VCaP (cell line): ENCODE measurements at regions not wholly inside any gene's neighbourhood (a gene's known extent, or its start where the extent isn't known, plus 50 kb on each side); places are given as distances from the start of the nearest gene placed in this dataset.

Source experiments
- H3K27ac ChIP-seq: fragments of 450-650 bp; 2 replicates; pipeline ENCODE4 v1.5.1; 2017
- TF ChIP-seq, protein P1 (sequence below): fragments of 450-650 bp; conservative IDR thresholded peaks from 2 replicates; pipeline ENCODE4 v1.5.1; 2017; ENCODE audit warnings: mild to moderate bottlenecking, moderate library complexity

DNA sequence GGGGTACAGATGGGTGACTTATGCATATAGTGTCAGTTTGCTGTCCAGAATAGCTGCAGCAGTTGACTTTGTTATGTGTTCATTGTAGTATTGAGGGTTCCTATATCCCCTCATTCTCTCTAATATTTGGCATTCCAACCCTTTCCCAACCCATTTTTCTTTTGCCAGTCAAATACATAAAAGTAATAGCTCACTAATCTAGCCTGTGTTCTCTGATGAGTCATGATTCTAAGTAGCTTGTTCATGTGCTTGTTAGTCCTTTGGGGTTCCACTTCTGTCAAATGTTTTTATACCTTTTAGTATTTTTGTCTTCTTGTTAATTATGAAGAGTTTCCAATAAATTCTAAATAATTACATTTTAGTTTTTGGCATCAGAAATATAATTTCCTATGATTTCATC, 99.2 kb upstream of the MROH9 start:
- no peak overlapping the region for H3K27ac ChIP-seq
- TF ChIP-seq, protein P1, sequence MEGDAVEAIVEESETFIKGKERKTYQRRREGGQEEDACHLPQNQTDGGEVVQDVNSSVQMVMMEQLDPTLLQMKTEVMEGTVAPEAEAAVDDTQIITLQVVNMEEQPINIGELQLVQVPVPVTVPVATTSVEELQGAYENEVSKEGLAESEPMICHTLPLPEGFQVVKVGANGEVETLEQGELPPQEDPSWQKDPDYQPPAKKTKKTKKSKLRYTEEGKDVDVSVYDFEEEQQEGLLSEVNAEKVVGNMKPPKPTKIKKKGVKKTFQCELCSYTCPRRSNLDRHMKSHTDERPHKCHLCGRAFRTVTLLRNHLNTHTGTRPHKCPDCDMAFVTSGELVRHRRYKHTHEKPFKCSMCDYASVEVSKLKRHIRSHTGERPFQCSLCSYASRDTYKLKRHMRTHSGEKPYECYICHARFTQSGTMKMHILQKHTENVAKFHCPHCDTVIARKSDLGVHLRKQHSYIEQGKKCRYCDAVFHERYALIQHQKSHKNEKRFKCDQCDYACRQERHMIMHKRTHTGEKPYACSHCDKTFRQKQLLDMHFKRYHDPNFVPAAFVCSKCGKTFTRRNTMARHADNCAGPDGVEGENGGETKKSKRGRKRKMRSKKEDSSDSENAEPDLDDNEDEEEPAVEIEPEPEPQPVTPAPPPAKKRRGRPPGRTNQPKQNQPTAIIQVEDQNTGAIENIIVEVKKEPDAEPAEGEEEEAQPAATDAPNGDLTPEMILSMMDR: no peak

DNA sequence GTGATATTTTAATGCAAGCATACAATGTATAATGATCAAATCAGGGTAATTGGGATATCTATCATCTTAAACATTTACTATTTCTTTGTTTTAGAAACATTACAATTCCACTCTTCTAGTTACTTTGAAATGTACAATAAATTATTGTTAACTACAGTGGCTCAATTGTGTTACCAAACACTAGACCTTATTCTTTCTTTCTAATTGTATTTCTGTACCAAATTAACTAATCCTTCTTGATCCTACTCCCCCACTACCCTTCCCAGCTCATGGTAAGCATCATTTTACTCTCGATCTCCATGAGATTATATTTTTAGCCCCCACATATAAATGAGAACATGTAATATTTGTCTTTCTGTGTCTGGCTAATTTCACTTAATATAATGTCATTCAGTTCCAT, 95.0 kb upstream of the MROH9 start:
- TF ChIP-seq, protein P1: no peak
- H3K27ac ChIP-seq: no peak overlapping the region

DNA sequence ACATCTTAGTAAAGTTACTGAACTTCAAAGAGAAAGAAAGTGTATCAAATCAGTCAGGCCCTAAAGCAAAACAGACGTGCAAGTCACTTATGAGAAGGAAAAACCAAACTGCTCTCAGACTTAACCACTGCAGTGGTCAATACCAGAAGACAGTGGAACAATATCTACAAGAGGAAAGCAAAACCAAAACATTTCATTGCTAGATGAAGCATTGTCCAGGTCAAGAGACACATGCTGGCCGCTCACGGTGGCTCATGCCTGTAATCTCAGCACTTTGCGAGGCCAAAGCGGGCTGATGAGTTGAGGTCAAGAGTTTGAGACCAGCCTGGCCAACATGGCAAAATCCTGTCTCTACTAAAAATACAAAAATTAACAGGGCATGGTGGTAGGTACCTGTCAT, 82.0 kb upstream of the MROH9 start:
- H3K27ac ChIP-seq: no peak overlapping the region
- TF ChIP-seq, protein P1: no peak

DNA sequence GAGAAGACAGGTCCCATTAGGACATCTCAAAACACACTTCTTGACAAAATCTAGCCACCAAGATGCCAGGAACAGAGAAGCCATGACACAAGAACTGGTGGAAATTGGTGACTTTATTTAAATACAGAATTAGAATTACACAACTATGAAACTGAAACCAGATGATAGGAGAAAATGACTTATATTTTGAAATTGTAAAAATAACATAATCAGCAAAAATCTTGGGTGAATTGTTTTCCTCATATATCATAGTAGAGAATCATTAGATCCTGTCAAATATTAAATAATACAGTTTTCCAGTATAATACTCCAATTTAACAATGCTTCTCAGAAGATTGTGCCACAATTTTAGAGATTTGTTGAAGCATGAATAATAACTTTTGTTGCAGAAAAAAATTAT, 81.5 kb upstream of the MROH9 start:
- H3K27ac ChIP-seq: no peak overlapping the region
- TF ChIP-seq, protein P1: no peak

DNA sequence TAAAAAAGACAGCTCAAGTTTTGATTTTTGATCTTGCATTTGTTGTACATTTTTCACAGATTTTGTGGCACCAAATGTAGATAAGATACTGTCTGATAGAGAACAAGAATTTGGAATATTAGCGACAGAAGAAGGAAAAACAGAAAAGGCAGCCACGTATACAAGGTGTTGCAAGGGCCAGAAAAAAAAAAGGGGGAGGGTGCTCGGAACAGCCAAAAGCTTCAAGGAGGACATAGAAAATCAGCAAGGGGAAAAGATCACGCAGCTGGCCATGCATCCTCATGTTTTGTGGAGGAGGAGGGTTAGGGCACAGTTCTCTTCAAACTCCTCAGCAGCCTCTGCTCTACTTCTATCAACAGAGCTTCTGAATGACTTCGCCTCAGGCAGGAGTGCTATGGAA, 80.7 kb upstream of the MROH9 start:
- no peak overlapping the region for H3K27ac ChIP-seq
- TF ChIP-seq, protein P1: no peak

DNA sequence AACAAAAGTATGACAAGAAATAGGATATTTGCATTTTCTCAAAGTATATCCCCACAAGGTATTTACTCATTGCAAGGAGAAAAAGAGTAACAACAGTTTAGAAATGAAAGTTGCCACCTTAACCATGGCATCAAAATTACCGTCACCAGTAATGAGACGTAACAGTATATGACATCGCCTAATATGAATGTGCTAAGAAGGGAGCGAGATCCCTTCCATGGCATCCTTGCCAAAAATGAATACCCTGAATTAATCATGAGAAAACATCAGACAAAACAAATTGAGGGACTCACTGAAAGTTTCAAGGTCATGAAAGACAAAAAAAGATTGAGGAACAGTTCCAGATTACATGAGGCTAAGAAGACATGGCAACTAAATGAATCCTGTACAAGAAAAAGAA, 78.9 kb upstream of the MROH9 start:
- no peak overlapping the region for H3K27ac ChIP-seq
- TF ChIP-seq, protein P1: no peak

DNA sequence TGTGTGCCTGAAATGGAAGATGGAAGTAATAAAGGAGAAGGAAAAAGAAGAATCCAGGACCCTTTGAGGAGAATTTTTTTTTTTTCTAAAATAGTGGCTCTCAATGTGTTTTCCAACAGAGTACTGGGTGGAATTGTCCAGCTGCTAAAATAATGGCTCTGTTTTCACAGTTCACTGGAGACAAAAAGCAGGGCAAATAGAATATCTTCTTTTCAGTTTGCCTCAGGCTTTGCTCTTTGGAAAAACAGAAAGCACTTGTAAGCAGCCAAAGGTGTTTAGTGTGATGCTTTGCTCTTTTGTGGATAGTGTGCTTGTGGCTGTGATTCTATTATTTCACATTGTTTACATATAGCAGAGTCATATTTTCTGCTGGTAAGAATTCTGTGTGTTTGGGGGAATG, 77.4 kb upstream of the MROH9 start:
- TF ChIP-seq, protein P1: no peak
- H3K27ac ChIP-seq: no peak overlapping the region

DNA sequence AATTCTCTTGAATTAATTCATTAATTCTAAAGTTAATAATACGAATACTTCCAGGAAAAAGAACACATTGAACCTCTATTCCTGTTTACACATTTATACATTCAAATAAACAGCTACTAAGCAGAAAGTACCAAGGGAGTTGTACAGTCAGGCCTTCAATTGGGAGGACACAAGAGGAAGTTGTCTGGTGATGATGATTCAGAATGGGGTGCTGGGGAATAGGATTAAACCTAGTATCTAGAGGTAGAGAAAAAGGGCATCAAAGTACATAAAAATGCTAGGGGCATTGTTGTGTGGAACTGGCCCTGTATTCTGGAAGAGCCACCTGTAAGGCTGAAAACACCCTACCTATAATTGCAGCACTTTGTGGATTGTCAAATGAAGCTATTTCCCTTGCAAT, 71.7 kb upstream of the MROH9 start:
- H3K27ac ChIP-seq: no peak overlapping the region
- TF ChIP-seq, protein P1: no peak
